HG02642 (cell line): ENCODE measurements at regions not wholly inside any gene's neighbourhood (a gene's known extent, or its start where the extent isn't known, plus 50 kb on each side); places are given as distances from the start of the nearest gene placed in this dataset.

Source experiments
- ATAC-seq: cut with Tn5 transposase; IDR thresholded peaks from one replicate; pipeline ENCODE4 v1.9.1; 2021; ENCODE audit warnings: mild to moderate bottlenecking; ENCODE audit not compliant: unreplicated experiment, poor library complexity

GRCh38 chr10:8454357-8454756 lies 399.9 kb downstream of the GATA3 start:
- ATAC-seq = no peak

DNA sequence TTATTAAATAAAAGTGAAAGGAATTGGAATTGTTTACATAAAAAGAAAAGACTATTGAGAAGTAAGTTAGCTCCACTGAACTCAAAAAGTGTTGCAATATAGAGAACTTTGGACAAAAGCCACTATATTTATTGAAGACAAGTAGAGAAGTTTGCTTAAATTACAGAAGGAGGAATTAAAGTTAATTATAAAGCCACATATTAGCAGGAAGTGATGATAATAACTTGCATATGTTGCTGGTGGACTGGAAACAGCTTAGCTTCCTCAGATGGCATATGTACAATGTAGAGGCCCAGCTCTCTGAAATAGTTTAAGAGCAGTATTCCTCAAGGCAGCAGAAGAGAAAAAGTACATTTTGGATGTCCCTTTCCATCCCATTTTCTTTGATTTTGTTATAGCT lies 400.7 kb downstream of the GATA3 start:
- ATAC-seq = no peak

DNA sequence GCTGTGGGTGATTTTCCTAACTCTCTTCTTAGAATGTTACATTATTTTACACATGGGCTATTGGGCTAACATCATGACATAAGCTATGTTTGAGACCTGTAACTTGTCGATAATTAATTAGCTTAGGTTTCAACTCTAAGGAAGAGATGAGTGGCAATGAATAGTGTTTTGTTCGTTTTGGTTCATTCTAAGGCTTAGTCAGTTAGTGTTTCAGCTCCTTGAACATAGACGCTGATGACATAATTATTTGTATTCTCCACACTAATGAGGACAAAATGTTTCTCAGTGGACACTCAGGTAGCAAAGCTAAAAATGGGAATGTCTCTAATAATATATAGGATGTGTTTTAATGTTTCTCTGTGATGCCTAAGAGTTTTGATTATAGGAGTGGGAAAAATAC lies 401.9 kb downstream of the GATA3 start:
- no peak for ATAC-seq

DNA sequence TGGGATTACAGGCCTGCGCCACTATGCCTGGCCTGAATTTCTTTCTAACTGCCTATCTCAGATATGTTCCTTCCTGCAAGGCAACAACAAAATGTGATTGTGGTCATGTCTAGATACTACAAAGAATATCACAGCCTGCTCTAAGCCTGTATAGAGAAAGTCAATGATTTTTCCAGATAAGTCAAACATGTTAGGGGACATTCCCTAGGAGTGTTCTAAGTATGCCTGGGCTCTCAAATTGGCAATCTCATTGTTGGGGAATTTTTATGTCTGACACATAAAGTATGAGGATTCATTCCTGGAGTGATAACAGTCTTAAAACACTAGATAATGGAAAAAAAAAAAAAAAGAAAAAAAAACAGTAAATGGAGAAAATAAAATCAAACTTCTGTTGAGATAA lies 406.1 kb downstream of the GATA3 start:
- ATAC-seq = no peak

- ATAC-seq = no peak
These were observed 408.1 kb downstream of the GATA3 start for GRCh38 chr10:8462565-8462964.

DNA sequence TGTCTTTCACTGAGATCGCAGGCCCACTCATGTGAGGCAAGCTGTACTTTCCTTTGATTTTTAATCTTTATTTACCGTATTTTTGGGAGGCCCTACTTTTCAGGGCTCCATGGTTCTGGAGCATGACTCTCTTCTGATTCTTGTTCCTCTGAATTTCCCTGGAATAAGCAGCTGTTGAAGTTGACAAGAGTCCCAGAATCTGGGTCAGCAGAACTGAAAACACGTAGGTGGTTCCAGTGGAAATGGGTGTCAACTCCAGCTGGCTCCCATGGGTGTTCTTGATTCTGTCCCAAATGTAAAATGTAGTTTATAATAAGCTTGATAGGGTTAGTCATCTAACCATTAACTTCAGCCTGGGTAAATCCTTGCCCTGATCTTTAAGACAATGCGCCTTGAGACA lies 409.4 kb downstream of the GATA3 start:
- no peak for ATAC-seq

DNA sequence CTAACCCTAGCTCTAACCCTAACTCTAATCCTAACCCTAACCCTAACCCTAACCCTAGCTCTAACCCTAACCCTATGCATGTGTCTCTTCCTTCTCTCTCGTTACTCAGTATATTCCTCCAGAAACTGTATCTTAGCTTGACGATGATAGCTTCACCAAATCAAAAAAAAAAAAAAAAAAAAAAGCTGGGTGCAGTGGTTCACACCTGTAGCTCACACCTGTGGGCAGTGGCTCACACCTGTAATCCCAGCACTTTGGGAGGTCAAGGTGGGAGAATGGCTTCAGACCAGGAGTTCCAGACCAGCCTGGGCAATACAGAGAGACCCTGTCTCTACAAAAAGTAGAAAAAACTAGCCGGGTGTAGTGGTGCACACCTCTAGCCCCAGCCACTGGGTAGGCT lies 414.0 kb downstream of the GATA3 start:
- no peak for ATAC-seq

DNA sequence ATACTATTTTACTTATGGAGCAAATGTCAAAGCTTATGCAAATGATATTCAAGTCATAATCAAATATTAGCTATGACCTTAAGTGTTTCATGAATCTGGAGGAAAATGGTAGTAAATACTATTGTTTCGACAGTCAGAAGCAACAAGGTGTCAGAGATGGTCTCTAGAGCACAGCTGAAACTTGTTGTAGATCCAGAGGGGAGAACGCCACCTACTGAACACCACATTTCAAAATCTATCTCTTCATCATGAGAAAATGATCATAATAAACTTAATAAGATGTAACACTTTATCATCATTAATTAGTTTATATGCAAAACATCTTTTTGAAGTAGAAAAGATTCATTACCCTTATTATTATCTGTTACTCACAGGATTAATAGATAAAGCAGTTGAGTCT lies 418.7 kb downstream of the GATA3 start:
- ATAC-seq = no peak

DNA sequence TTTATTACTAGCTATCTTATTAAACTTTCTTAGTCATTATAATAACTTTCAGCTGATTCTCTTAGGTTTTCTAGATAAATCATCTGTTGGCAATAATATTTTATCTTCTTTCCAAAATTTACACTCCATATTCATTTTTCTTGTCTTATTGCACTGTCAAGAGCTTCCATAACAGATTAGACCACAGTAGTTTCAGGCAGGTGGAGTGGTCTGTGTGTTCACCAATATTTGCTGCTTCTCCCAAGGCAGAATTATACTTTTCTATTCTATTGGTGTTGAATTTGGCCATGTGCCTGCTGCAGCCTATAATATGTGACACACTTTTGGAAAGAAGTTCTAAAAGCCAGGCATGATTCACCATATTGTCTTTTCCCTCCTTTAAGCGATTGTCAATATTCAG lies 422.8 kb downstream of the GATA3 start:
- ATAC-seq = no peak

DNA sequence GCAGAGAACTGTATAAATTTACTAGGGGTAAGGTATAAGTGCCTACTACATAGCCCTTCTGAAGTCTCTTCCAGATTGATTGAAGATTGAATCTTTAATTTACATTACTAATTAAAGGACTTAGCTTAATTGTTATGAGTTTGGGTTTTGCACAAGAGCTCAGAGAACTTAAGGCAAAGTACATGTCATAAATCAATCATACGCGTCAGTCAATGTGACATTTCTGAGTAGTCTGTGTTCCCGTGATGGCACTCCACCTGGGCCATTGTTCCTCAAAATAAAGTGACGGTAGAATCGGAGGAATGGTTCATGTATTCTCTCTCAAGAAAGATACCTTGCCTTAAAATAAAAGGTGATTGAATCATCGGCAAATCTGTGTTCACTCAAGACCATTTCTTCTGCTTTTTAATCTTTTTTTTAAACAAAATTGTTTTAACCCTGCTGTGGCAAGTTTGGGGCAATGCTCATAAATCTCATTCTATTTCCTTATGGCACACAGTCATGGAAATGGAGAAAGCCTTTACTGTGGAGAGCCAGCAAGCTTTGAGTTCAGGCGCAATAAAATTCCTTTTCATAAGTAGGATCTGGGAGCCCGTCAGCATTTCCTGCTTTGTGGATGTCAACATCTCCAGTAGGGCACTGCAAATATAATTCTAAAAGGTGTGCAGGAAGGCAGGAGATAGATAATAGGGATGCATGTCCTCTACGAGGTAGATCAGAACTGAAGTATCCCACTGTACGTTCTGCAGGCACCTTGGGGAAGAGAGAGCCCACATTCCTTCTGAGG lies 427.4 kb downstream of the GATA3 start:
- no peak for ATAC-seq

DNA sequence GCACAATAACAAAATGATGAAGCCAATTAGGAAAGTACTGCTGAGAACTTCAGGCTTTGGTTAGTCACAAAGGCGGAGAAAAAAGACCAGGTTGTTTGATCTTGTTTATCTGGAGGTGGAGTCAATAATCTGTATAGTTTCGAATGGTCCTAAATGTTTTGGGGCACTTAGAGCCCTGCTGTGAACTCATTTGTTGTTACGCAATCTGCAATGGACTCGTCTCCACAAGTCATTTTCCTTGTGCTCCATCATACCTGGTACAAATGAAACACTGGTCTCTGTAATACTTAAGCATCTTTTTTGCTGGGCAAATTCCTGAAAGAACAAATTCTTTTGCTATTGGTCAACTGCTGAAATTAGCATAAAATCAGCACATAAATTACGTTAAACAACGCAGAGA lies 430.5 kb downstream of the GATA3 start:
- ATAC-seq = no peak

DNA sequence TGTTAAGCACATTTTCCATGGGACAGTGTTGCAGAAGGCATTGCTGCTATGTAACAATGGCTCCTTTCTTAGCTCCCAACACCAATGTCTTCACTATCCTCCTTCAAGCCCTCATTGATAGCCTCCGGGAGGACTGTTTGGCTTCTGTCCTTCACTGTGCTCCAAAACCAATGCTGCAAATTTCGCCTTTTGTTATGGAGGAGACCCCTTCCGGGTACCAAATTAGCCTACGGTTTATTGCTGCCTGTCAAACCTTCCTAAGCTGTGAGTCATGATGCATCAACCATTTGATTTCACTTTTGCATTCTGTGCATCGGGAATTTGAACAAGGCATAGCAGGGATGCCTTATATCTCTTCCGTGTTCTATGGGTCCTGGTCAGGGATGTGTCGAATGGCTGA lies 432.9 kb downstream of the GATA3 start:
- ATAC-seq = no peak

GRCh38 chr10:8489232-8489631 lies 434.7 kb downstream of the GATA3 start:
- ATAC-seq = no peak

DNA sequence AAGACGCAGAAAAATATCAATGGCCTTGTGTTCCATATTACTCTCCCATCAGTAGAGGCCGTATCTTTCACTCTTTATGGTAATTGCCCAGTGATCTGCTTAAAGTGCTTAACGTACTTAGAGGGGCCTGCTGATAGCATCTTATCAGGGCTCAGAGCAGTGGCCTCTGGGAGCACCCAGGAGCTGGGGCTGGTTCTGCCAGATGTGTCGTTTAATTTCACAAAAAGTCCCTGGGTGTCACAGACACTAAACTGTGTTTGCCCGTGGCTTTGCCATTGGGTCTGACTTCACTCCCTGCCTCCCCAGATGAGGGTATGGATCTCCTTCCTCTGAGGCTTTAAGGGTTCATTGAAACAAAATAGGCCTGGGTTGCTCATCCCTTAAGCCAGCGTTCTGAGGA lies 435.3 kb downstream of the GATA3 start:
- ATAC-seq = no peak

DNA sequence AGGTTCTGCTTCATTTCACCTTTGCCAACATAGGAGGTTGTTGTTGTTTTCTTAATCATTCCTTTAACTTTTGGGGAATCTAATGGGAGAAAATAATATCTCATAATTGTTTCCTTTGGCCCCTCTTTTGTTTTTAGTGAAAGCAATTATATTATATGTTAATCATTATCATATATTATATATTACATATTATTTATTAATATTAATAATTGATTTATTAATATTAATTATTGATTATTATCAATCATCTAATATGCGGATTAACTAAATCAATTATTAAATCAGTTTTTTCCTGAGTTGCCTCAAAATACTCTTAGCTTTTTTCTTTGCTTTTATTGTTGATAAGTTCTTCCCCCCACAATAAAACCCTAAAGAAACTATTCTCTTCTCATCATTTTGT lies 443.8 kb downstream of the GATA3 start:
- no peak for ATAC-seq

DNA sequence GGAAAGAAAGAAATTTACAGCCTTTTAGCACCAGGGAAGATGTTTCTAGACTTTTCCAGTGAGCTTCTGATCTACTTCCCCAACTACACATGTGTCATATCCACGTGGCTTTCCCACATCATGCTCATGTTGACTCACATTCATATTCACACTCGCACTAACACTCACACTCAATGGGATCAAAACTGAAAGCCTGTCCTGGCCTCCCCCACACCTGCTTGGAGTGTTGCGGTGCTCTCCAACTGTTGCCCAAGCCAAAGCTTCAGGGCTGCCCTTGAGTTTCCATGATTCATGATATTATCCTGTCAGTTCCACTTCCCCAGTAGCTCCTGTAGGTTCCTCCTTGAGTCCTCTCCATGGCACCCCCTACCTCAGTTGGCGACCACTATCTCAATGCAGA lies 444.4 kb downstream of the GATA3 start:
- no peak for ATAC-seq

GRCh38 chr10:8499312-8499711 lies 444.8 kb downstream of the GATA3 start:
- ATAC-seq = no peak

- no peak for ATAC-seq
These were observed 445.4 kb downstream of the GATA3 start for GRCh38 chr10:8499752-8500390.

GRCh38 chr10:8502573-8502972 lies 448.1 kb downstream of the GATA3 start:
- ATAC-seq = no peak

DNA sequence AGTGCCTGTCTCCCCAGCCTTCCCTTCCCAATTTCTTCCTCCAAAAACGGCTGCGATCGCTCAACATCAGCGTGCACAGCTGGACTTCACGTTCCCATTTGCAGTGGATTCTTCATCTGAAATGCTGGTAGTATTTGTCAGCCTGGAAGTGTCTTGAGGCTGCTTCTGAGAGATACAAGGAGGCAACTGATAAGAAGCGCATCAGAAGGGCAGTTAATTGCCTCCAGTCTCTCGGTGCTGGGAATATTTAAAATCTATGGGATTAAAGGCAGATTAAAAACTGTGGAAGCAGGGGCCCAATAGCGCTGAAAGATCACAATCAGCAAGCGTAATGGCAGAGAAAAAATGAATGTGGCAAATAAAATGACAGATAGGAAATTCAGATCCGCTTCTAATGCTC lies 450.0 kb downstream of the GATA3 start:
- no peak for ATAC-seq

GRCh38 chr10:8507156-8507555 lies 452.7 kb downstream of the GATA3 start:
- ATAC-seq = no peak

GRCh38 chr10:8508882-8509281 lies 454.4 kb downstream of the GATA3 start:
- no peak for ATAC-seq
